A673 (cell line): ENCODE measurements at regions not wholly inside any gene's neighbourhood (a gene's known extent, or its start where the extent isn't known, plus 50 kb on each side); places are given as distances from the start of the nearest gene placed in this dataset.

Source experiments
- BruUV-seq: library from RNA; stranded (reverse); fragments of 400-500 nt; replicated peaks from 2 replicates; lab custom pipeline; 2021; lab: Mats Ljungman, UMichigan
- CTCF ChIA-PET: fragments of 300-600 bp; sonication (Branson Sonifier 250); formaldehyde crosslinking; loops from one replicate; lab custom pipeline; 2022; ENCODE audit warnings: antibody characterized with exemption; lab: Charles Lee
- POLR2A ChIA-PET: fragments of 300-600 bp; sonication (Branson Sonifier 250); formaldehyde crosslinking; loops from one replicate; lab custom pipeline; 2022; ENCODE audit warnings: antibody characterized with exemption; ENCODE audit not compliant: low non-redundant PET; lab: Charles Lee
- DNase-seq: peaks from one replicate; pipeline ENCODE4 v3.0.0-alpha.2; 2015; ENCODE audit warnings: low spot score
- H3K27ac ChIP-seq: fragments of 200-600 bp; sonication (generic); 2 replicates; pipeline ENCODE4 v1.5.1; 2016; ENCODE audit warnings: mixed run types, low read depth, mild to moderate bottlenecking, mixed read lengths, antibody characterized with exemption, low read length; ENCODE audit not compliant: poor library complexity, severe bottlenecking
- H3K27me3 ChIP-seq: fragments of 200-600 bp; sonication (generic); replicated peaks from 2 replicates; pipeline ENCODE4 v1.6.1; 2017; ENCODE audit warnings: mixed run types, low read depth, mild to moderate bottlenecking, mixed read lengths, antibody characterized with exemption, low read length; ENCODE audit not compliant: insufficient read depth, poor library complexity
- H3K36me3 ChIP-seq: fragments of 200-600 bp; sonication (generic); 2 replicates; pipeline ENCODE4 v1.6.1; 2016; ENCODE audit warnings: mixed run types, mild to moderate bottlenecking, mixed read lengths, antibody characterized with exemption, low read length; ENCODE audit not compliant: insufficient read depth, poor library complexity, severe bottlenecking
- H3K4me1 ChIP-seq: fragments of 200-600 bp; sonication (generic); 2 replicates; pipeline ENCODE4 v1.6.1; 2017; ENCODE audit warnings: mixed run types, mild to moderate bottlenecking, mixed read lengths, antibody characterized with exemption, low read length; ENCODE audit not compliant: insufficient read depth, poor library complexity, severe bottlenecking
- H3K4me3 ChIP-seq: fragments of 200-600 bp; sonication (generic); 2 replicates; pipeline ENCODE4 v1.5.1; 2016; ENCODE audit warnings: low read depth, mixed run types, mild to moderate bottlenecking, mixed read lengths, low read length; ENCODE audit not compliant: poor library complexity, severe bottlenecking
- H3K9me3 ChIP-seq: fragments of 200-600 bp; sonication (generic); 2 replicates; pipeline ENCODE4 v1.6.1; 2016; ENCODE audit warnings: mixed run types, low read depth, mild to moderate bottlenecking, mixed read lengths, antibody characterized with exemption, low read length; ENCODE audit not compliant: poor library complexity, severe bottlenecking
- EZH2 ChIP-seq: fragments of 200-600 bp; sonication (generic); IDR thresholded peaks from 2 replicates; pipeline ENCODE4 v1.6.1; 2017; ENCODE audit warnings: borderline replicate concordance, low read depth, mild to moderate bottlenecking, mixed read lengths, antibody characterized with exemption, low read length; ENCODE audit not compliant: poor library complexity, severe bottlenecking
- intact Hi-C: fragments of 100-400 bp; cut with micrococcal nuclease; formaldehyde crosslinking; loops from one replicate; pipeline ENCODE4 v1.10.0; 2022; ENCODE audit not compliant: unreplicated experiment
- TF ChIP-seq, protein P1 (sequence below): fragments of 300-800, 200-600 bp; sonication (generic); conservative IDR thresholded peaks from 2 replicates; pipeline ENCODE4 v1.5.1; 2017; ENCODE audit warnings: low read depth, mild to moderate bottlenecking, antibody characterized with exemption, low read length, moderate library complexity, mixed read lengths

DNA sequence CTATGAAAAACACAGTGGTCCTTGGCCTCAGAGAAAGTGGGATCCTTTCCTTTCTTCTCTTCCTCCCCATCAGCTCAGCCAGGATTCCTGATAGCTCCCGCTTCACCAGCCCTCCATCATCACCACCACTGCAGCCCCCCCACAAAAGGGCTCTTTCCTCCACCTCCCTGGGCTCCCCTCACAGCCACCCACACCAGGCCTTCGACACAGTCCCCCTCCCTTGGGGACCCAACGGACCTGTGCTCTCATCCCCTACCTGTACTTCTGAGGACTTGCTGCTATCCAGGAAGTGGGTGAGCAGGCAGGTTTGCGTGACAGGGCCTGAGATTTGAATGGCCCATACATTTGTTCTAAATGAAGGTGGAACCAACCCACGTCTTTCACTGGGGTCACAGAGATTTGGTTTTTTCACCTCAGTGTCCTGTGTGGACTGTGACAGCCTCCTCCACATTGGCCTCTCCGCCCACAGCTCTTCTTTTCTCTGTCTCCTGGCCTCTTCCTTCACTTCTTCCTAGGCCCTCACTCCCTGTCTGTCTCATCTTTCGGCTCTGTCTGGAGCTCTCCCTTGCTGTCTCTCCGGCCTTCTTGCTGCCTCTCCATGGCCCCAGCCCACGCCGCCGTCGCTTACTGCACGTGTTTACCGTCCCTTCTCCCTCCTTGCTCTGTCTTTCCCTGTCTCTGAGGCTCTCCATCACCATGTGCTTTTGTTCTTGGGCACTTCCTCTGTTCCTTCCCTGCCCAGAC, 238.6 kb downstream of the FOXD2 start:
- POLR2A ChIA-PET, result no interaction called here
- H3K4me1 ChIP-seq, result no peaks in the 10 kb centered on the region
- no peak overlapping the region for H3K4me3 ChIP-seq
- H3K27me3 ChIP-seq, result no peaks in the 10 kb centered on the region
- DNase-seq, result no peak
- H3K36me3 ChIP-seq, result no peaks in the 10 kb centered on the region
- TF ChIP-seq EZH2, result no peak
- TF ChIP-seq, protein P1, sequence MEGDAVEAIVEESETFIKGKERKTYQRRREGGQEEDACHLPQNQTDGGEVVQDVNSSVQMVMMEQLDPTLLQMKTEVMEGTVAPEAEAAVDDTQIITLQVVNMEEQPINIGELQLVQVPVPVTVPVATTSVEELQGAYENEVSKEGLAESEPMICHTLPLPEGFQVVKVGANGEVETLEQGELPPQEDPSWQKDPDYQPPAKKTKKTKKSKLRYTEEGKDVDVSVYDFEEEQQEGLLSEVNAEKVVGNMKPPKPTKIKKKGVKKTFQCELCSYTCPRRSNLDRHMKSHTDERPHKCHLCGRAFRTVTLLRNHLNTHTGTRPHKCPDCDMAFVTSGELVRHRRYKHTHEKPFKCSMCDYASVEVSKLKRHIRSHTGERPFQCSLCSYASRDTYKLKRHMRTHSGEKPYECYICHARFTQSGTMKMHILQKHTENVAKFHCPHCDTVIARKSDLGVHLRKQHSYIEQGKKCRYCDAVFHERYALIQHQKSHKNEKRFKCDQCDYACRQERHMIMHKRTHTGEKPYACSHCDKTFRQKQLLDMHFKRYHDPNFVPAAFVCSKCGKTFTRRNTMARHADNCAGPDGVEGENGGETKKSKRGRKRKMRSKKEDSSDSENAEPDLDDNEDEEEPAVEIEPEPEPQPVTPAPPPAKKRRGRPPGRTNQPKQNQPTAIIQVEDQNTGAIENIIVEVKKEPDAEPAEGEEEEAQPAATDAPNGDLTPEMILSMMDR, result no peak
- no peaks in the 10 kb centered on the region for H3K9me3 ChIP-seq
- intact Hi-C loops, result no loop called here
- no peak overlapping the region for H3K27ac ChIP-seq
- no TSS peak for BruUV-seq
- CTCF ChIA-PET, result interaction anchor here (0.5 kb wide), 1 partner anchor 239 kb away, joined by 9 read pairs; the partner anchor contains the start of gene FOXD2

DNA sequence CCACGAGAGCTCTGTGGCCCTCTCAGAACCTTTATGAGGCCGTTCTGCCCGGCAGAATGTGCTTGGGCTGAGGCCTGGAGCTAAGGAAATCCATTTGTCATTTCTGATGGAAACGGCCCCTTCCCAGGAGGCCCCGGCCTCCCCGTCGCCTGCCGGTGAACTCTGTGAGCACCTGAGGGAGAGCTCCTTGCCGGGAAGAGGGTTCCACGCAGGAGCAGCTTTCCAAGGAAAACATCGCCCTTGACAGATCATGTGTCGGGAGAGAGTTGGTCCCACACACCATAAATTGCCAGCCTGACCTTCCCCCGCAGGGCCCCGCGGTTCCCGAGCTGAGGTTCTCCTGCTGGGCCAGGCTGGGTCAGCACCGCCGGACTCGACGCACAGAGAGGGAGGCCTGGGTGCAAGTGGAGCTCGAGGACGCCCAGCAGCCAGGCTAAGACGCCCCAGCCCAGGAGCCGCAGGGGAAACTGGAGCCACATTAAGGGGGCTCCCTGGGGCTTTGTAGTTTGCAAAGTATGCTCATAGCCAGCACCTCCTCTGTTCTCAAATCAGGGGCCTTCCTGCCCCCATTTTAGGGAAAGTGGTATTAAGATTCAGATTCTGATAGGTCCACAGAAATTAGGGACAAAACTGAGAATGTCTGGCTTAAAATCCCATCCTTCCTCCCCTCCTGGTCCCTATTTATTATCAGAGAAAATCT, 239.5 kb downstream of the FOXD2 start:
- no peak for TF ChIP-seq EZH2
- TF ChIP-seq, protein P1, result no peak
- Histone ChIP-seq H3K36me3 (no peaks in the 10 kb centered on the region), H3K4me1 (no peaks in the 10 kb centered on the region), H3K9me3 (no peaks in the 10 kb centered on the region), H3K4me3 (no peak overlapping the region), H3K27me3 (no peaks in the 10 kb centered on the region), H3K27ac (no peak overlapping the region)
- ChIA-PET CTCF (interaction anchor here (0.5 to 1.0 kb wide), 2 partner anchors 49 to 240 kb away, joined by 3 to 9 read pairs; partner anchors contain the start of gene FOXD2), POLR2A (no interaction called here)
- no TSS peak for BruUV-seq
- DNase-seq, result no peak
- intact Hi-C loops, result no loop called here

DNA sequence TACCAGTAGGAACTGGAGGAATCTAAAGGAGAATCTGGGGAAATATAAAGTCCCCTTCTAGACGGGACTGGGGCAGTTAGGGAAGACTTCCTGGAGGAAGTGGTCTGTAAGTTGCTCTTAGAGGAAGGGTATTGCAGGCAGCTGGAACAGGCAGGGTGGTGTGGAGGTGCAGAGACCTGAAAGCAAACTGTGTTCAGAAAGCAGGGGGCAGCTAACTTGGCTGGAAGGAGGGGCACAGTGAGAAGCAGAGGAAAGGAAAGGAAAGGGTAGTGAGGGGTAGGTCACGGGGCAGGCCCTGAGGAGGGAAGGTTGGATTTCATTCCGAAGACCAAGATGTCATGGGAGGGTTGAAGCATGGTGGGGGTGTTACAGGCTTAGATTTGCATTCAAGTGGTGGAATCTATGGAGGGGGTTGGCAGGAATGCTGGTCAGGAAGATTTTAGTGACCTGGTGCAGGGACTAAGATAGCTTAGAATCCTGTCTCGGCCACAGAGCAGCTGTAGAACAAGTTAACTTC, 240.7 kb downstream of the FOXD2 start:
- POLR2A ChIA-PET, result no interaction called here
- BruUV-seq, result no TSS peak
- H3K27ac ChIP-seq, result no peak overlapping the region

More for the DNA sequence above, 240.7 kb downstream of the FOXD2 start:
- CTCF ChIA-PET, result no interaction called here
- H3K36me3 ChIP-seq, result no peaks in the 10 kb centered on the region
- H3K4me1 ChIP-seq, result no peaks in the 10 kb centered on the region
- no peak for TF ChIP-seq EZH2
- TF ChIP-seq, protein P1, result no peak
- no peaks in the 10 kb centered on the region for H3K9me3 ChIP-seq
- H3K27me3 ChIP-seq, result no peaks in the 10 kb centered on the region
- no peak overlapping the region for H3K4me3 ChIP-seq
- no peak for DNase-seq
- intact Hi-C loops, result no loop called here
